T-helper 2 cell treated with Interferon-gamma antibody and Interleukin-4, amounts not matched to agents 5 μg/mL and 100 μg/mL, for 36 hours (primary cell): ENCODE measurements at regions not wholly inside any gene's neighbourhood (a gene's known extent, or its start where the extent isn't known, plus 50 kb on each side); places are given as distances from the start of the nearest gene placed in this dataset.

Experiments
- DNase-seq: peaks from one replicate; pipeline ENCODE4 v3.0.0; 2021; ENCODE audit warnings: low spot score
- H3K27ac Mint-ChIP-seq: one replicate; pipeline ENCODE4 v1.8.0; 2021; ENCODE audit warnings: mild to moderate bottlenecking, mixed read lengths
- H3K27me3 Mint-ChIP-seq: one replicate; pipeline ENCODE4 v1.8.0; 2021; ENCODE audit warnings: low read depth, mixed read lengths
- H3K36me3 Mint-ChIP-seq: one replicate; pipeline ENCODE4 v1.8.0; 2021; ENCODE audit warnings: low read depth, mixed read lengths
- H3K4me1 Mint-ChIP-seq: one replicate; pipeline ENCODE4 v1.8.0; 2021; ENCODE audit warnings: low read depth, mixed read lengths
- H3K4me3 Mint-ChIP-seq: one replicate; pipeline ENCODE4 v1.8.0; 2022; ENCODE audit warnings: mild to moderate bottlenecking, moderate library complexity, mixed read lengths
- H3K9me3 Mint-ChIP-seq: one replicate; pipeline ENCODE4 v1.8.0; 2021; ENCODE audit warnings: mixed read lengths

DNA sequence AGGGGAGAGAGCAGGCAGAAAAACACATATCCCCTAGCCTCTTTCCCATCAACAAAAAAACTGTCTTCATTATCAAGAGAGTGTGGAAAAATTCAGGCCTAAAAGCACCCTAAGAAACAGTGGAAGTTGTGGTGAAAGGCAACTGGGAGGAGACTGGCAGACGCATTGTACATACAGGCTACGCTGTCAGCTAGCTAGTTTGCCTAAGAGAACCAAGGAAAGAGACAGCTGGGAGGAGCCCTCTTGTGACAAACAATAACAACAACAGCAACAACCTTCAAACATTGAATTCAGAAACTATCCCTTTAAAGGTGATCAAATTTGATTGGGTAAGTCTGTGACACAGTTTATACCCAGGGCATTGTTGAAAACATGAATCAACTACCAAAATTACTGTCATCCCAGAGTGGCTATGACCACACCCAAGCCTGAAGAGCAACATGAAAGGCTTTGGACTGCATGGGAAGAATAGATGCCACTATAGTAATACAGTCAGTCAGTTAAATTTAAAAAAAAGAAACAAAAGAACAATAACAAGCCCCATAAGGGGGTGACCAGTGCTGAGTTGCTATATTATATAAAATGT, 88.9 kb upstream of the CRIM1 start:
- Mint-ChIP-seq H3K36me3 (peaks cover 10% of the 10 kb centered on the region), H3K27ac (no peak overlapping the region), H3K9me3 (peaks cover 27% of the 10 kb centered on the region), H3K4me1 (peaks cover 5% of the 10 kb centered on the region), H3K27me3 (peaks cover 3% of the 10 kb centered on the region), H3K4me3 (no peak overlapping the region)
- no peak for DNase-seq

- Mint-ChIP-seq H3K4me3 (no peak overlapping the region), H3K36me3 (peaks cover 9% of the 10 kb centered on the region), H3K27me3 (peaks cover 10% of the 10 kb centered on the region), H3K4me1 (no peaks in the 10 kb centered on the region), H3K27ac (no peak overlapping the region), H3K9me3 (peaks cover 22% of the 10 kb centered on the region)
- DNase-seq, result no peak
These were observed 93.0 kb upstream of the CRIM1 start for GRCh38 chr2:36262581-36262980.

DNA sequence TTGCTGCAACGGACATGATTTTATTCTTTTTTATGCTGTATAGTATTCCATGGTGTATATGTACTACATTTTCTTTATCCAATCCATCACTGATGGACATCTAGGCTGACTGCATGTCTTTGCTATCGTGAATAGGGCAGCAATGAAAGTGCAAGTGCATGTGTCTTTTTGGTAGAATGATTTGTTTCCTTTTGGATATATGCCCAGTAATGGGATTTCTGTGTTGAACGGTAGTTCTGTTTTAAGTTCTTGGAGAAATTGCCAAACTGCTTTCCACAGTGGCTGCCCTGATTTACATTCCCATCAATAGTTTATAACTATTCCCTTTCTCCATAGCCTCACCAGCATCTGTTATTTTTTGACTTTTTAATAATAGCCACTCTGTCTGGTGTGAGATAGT, 99.7 kb upstream of the CRIM1 start:
- no peak for DNase-seq
- peaks cover 38% of the 10 kb centered on the region for H3K27me3 Mint-ChIP-seq
- no peak overlapping the region for H3K4me3 Mint-ChIP-seq
- peaks cover 2% of the 10 kb centered on the region for H3K36me3 Mint-ChIP-seq
- H3K4me1 Mint-ChIP-seq, result no peaks in the 10 kb centered on the region
- no peak overlapping the region for H3K27ac Mint-ChIP-seq
- no peaks in the 10 kb centered on the region for H3K9me3 Mint-ChIP-seq

DNA sequence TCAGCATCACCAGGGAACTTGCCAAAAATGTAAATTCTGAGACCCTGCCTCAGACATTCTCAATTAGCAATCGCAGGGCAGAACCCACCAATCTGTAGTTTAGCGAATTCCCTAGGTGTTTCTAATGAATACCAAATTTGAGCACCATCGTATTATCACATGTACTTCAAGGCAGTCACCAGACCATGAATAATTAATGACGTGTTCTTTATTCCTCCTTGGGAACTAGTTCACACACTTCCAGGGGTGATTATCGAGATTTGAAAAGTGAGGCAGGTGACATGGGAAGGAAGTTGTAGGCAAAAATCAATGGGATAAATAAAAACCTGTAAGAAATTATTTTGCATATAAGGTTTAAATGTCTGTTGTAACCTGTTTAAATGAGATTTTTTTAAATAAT, 102.5 kb upstream of the CRIM1 start:
- Mint-ChIP-seq H3K36me3 (peaks cover 8% of the 10 kb centered on the region), H3K9me3 (peaks cover 10% of the 10 kb centered on the region), H3K4me3 (no peak overlapping the region), H3K27me3 (peaks cover 32% of the 10 kb centered on the region), H3K4me1 (peaks cover 4% of the 10 kb centered on the region), H3K27ac (no peak overlapping the region)
- no peak for DNase-seq

DNA sequence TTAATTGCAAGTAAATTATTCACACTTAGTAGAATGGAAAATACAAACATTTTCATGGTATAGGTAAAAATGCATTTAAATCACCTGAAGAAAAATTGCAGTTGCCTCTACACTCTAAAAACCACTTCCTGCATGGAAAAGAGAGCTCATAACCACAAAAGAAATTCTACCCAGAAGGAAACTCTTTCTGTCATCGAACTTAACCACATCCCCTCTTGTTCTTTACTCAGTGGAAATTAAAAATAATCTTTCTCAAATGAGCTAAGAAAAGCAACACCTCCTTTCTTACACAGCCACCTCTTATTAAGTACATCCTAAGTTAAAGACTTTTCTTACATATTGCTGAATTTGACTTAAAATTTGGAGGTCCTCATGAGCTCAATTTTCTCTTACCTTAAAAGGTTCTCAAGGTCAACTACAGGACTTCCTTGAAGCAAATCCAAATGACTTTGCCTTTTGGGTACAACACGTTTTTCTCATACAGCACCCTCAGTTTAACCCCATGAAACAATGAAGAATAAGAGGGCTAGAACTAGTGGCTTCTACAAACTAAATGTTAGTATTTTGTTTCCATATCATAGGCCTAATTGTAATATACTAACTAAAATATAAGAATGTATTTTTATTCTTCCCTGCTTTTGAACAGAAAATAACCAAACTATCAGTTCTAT, 109.1 kb upstream of the CRIM1 start:
- Mint-ChIP-seq H3K4me1 (peaks cover 55% of the 10 kb centered on the region), H3K4me3 (peak overlapping the region; percentile 68), H3K27me3 (peaks cover 2% of the 10 kb centered on the region), H3K27ac (peak overlapping the region; percentile 94), H3K9me3 (peaks cover 13% of the 10 kb centered on the region), H3K36me3 (peaks cover 23% of the 10 kb centered on the region)
- peak; percentile 27 for DNase-seq

DNA sequence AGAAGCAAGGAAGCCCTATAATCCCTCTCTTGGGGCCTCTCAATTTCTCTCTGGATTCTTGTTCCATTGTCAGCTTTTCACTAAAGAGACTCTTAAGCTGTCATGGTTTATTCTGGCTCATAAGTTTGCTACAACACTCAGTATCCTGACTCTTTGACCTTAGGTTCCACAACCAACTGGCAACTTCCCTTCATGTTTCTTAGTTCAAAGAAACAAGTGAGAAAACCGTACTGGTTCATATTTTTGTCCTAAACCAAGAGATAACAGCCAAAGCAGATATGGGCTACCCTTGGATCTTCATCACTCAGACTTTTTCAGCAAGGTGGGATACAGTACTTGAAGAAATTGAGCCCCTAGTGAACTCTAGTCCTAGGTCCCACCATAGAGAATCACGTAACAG, 109.9 kb upstream of the CRIM1 start:
- peaks cover 63% of the 10 kb centered on the region for H3K4me1 Mint-ChIP-seq
- DNase-seq, result no peak
- H3K4me3 Mint-ChIP-seq, result peak overlapping the region; percentile 37
- peaks cover 13% of the 10 kb centered on the region for H3K9me3 Mint-ChIP-seq
- H3K27ac Mint-ChIP-seq, result peak overlapping the region; percentile 87
- H3K36me3 Mint-ChIP-seq, result peaks cover 23% of the 10 kb centered on the region
- no peaks in the 10 kb centered on the region for H3K27me3 Mint-ChIP-seq

DNA sequence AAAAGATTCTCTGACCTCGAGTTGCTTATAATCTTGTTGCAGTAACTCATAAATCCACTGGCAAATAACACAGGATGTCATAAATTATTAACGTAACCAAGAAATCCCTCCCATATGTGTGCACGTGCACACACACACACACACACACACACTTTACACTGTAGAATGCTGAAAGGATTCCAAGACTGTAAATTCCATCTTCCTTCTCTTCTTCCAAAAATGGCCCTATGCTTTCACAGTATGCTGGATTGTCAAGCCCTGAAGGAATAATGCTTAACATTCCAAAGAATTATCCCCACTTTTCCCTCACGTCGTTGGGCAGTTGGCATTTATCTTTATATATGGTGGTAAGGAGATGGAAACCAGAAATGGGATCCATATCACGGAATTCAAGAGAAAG, 117.5 kb upstream of the CRIM1 start:
- H3K27ac Mint-ChIP-seq, result no peak overlapping the region
- no peak for DNase-seq
- H3K4me1 Mint-ChIP-seq, result peaks cover 43% of the 10 kb centered on the region
- H3K9me3 Mint-ChIP-seq, result peaks cover 10% of the 10 kb centered on the region
- peaks cover 25% of the 10 kb centered on the region for H3K27me3 Mint-ChIP-seq
- no peak overlapping the region for H3K4me3 Mint-ChIP-seq
- peaks cover 9% of the 10 kb centered on the region for H3K36me3 Mint-ChIP-seq

GRCh38 chr2:36235882-36236281, 119.7 kb upstream of the CRIM1 start:
- H3K36me3 Mint-ChIP-seq, result peaks cover 9% of the 10 kb centered on the region
- DNase-seq, result no peak
- H3K27ac Mint-ChIP-seq, result no peak overlapping the region
- H3K27me3 Mint-ChIP-seq, result peaks cover 34% of the 10 kb centered on the region
- H3K4me1 Mint-ChIP-seq, result peaks cover 25% of the 10 kb centered on the region
- H3K4me3 Mint-ChIP-seq, result no peak overlapping the region
- H3K9me3 Mint-ChIP-seq, result peaks cover 10% of the 10 kb centered on the region

DNA sequence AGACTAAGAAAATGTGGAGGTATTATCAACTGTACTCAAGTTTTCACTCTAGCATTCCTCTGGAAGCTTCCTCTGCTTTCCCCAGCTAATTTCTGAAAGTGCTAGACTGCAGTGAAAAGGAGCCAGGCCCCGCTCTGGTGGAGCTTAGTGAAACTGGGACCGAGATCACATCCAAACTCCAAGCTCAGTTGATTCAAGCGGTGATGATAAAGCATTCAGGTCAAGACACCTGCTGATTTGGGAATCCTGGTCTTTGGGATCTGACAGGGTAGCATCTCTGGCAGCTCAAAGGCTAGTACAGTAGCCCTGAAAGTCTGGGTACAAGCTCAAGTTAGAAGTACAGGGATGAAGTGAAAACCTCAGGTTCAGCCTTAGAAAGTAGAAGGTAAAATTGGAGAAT, 120.2 kb upstream of the CRIM1 start:
- Mint-ChIP-seq H3K36me3 (peaks cover 9% of the 10 kb centered on the region), H3K9me3 (peaks cover 10% of the 10 kb centered on the region), H3K27me3 (peaks cover 34% of the 10 kb centered on the region), H3K4me1 (peaks cover 23% of the 10 kb centered on the region), H3K4me3 (no peak overlapping the region), H3K27ac (no peak overlapping the region)
- DNase-seq, result no peak

DNA sequence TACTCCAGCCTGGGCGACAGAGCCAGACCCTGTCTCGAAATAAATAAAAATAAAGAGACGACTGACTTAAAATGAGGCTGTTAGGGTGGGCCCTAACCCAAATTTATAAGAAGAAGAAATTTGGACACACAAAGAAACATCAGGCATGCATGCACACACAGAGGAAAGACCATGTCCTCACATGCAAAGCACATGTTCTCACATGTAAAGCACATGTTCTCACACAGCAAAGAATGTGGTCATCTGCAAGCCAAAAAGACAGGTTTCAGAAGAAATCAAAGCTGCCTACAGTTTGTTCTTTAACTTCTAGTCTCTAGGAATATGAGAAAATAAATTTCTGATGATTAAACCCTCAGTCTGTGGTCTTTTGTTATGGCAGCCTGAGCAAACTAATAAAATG, 132.3 kb upstream of the CRIM1 start:
- Mint-ChIP-seq H3K4me1 (no peaks in the 10 kb centered on the region), H3K4me3 (no peak overlapping the region), H3K27me3 (peaks cover 22% of the 10 kb centered on the region), H3K9me3 (peaks cover 3% of the 10 kb centered on the region), H3K36me3 (no peaks in the 10 kb centered on the region), H3K27ac (no peak overlapping the region)
- DNase-seq, result no peak

- no peak overlapping the region for H3K4me3 Mint-ChIP-seq
- peaks cover 3% of the 10 kb centered on the region for H3K9me3 Mint-ChIP-seq
- peaks cover 20% of the 10 kb centered on the region for H3K27me3 Mint-ChIP-seq
These were observed 133.1 kb upstream of the CRIM1 start for GRCh38 chr2:36222485-36222884.

DNA sequence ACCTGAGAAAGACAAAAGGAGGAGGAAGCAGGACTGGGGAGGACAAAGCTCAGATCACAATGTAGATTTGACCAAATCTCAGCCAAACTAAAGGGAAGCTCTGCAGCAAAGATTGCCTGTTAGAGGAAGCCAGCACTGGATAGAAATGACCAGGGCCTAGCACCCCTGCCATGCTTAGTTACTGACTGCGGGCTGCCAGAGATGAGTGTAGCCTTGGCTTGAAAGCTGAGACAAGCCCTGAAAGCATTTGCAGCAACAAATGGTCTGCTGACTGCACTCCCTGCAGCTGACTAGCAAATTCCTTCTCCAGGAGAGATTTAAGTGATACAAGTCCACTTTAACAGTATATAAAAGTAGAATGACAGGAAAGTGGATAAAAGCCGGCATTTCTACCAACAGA, 140.9 kb upstream of the CRIM1 start:
- no peaks in the 10 kb centered on the region for H3K4me1 Mint-ChIP-seq
- H3K4me3 Mint-ChIP-seq, result no peak overlapping the region
- H3K27ac Mint-ChIP-seq, result no peak overlapping the region
- H3K27me3 Mint-ChIP-seq, result peaks cover 2% of the 10 kb centered on the region
- no peak for DNase-seq
- peaks cover 7% of the 10 kb centered on the region for H3K9me3 Mint-ChIP-seq
- no peaks in the 10 kb centered on the region for H3K36me3 Mint-ChIP-seq

More at GRCh38 chr2:36222485-36222884, 133.1 kb upstream of the CRIM1 start:
- H3K36me3 Mint-ChIP-seq, result no peaks in the 10 kb centered on the region
- no peak overlapping the region for H3K27ac Mint-ChIP-seq
- no peak for DNase-seq
- H3K4me1 Mint-ChIP-seq, result no peaks in the 10 kb centered on the region

- Mint-ChIP-seq H3K4me3 (no peak overlapping the region), H3K27ac (no peak overlapping the region), H3K36me3 (no peaks in the 10 kb centered on the region), H3K4me1 (no peaks in the 10 kb centered on the region), H3K27me3 (peaks cover 20% of the 10 kb centered on the region), H3K9me3 (peaks cover 17% of the 10 kb centered on the region)
- no peak for DNase-seq
These were observed 152.2 kb upstream of the CRIM1 start for GRCh38 chr2:36203366-36203765.

DNA sequence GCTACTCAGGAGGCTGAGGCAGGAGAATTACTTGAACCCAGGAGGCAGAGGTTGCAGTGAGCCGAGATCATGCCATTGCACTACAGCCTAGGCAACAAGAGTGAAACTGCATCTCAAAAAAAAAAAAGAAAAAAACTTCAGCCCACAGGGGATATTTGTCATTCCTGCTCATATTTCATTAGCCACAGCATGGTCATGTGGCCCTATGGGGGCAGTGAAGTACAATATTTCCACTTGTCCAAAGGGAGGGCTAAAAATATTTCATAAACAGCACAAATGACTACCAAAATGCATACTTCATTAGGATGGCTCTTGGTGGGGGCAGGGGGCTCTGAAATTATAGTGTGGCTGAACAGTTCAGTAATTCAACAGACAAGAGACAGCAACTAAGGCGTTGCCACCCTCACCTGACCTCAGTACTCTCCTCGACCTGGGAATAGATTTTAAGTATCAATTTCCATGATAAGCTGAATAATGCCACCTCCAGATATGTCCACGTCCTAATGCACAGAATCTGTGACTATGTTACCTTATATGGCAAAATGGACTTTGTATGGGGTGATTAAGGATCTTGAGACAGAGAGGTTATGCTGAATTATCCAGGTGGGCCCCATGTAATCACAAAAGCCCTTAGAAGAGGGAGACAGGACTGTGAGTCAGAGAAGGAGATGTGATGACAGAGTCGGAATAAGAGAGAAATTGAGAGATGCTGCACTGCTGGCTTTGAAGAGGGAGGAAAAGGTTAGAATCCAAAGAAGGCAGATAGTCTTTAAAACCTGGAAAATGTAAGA, 158.2 kb upstream of the CRIM1 start:
- H3K9me3 Mint-ChIP-seq, result peaks cover 16% of the 10 kb centered on the region

More for the DNA sequence above, 158.2 kb upstream of the CRIM1 start:
- Mint-ChIP-seq H3K4me3 (no peak overlapping the region), H3K27ac (no peak overlapping the region), H3K36me3 (no peaks in the 10 kb centered on the region), H3K4me1 (no peaks in the 10 kb centered on the region), H3K27me3 (peaks cover 26% of the 10 kb centered on the region)
- no peak for DNase-seq
